GM12864 (cell line): ENCODE measurements at regions not wholly inside any gene's neighbourhood (a gene's known extent, or its start where the extent isn't known, plus 50 kb on each side); places are given as distances from the start of the nearest gene placed in this dataset.

Source experiments
- DNase-seq: peaks from one replicate; pipeline ENCODE4 v3.0.0-alpha.2; 2011; ENCODE audit warnings: low read depth
- H3K4me3 ChIP-seq: 2 replicates; pipeline ENCODE4 v1.5.1; 2011; ENCODE audit warnings: mild to moderate bottlenecking, low read depth, low read length, control low read depth
- CTCF ChIP-seq: IDR thresholded peaks from 2 replicates; pipeline ENCODE4 v1.5.1; 2011; ENCODE audit warnings: low read depth, mild to moderate bottlenecking, moderate library complexity, low read length, control low read depth, inconsistent platforms; ENCODE audit errors: missing control alignments

GRCh38 chr5:51060953-51061352, 322.3 kb upstream of the ISL1 start:
- no peak for TF ChIP-seq CTCF
- no peak overlapping the region for H3K4me3 ChIP-seq
- no peak for DNase-seq

GRCh38 chr5:51072937-51073336, 310.3 kb upstream of the ISL1 start:
- TF ChIP-seq CTCF = no peak
- DNase-seq = no peak
- no peak overlapping the region for H3K4me3 ChIP-seq

- no peak for TF ChIP-seq CTCF
- DNase-seq = no peak
- no peak overlapping the region for H3K4me3 ChIP-seq
Measured at GRCh38 chr5:51082741-51083140, 300.5 kb upstream of the ISL1 start.

GRCh38 chr5:51091816-51092215, 291.4 kb upstream of the ISL1 start:
- no peak for TF ChIP-seq CTCF
- DNase-seq = no peak
- H3K4me3 ChIP-seq = no peak overlapping the region

- H3K4me3 ChIP-seq = no peak overlapping the region
- no peak for TF ChIP-seq CTCF
- DNase-seq = no peak
Measured at GRCh38 chr5:51095486-51095885, 287.8 kb upstream of the ISL1 start.

GRCh38 chr5:51096859-51097258, 286.4 kb upstream of the ISL1 start:
- H3K4me3 ChIP-seq = no peak overlapping the region
- TF ChIP-seq CTCF = no peak
- no peak for DNase-seq

- no peak for DNase-seq
- no peak for TF ChIP-seq CTCF
- H3K4me3 ChIP-seq = no peak overlapping the region
Measured at GRCh38 chr5:51099173-51099853, 283.9 kb upstream of the ISL1 start.
